Natural killer cell (primary cell): ENCODE measurements at regions not wholly inside any gene's neighbourhood (a gene's known extent, or its start where the extent isn't known, plus 50 kb on each side); places are given as distances from the start of the nearest gene placed in this dataset.

Experiments
- ATAC-seq, 3 donors: fragments of 150-1000 bp in 2 of 3; fragments of 200-7000 bp in 1 of 3; cut with Tn5 transposase; 1 replicate in 1 of 3; 2 replicates in 2 of 3; pipeline ENCODE4 v1.10.0; 2021; ENCODE audit warnings: mild to moderate bottlenecking in 2 of 3, moderate library complexity in 2 of 3
- DNase-seq, 2 donors: peaks; one replicate each; pipeline versions ENCODE4 v3.0.0 to v3.0.0-alpha.2; 2013 to 2021; ENCODE audit warnings: mixed read lengths in 1 of 2
- H3K27ac ChIP-seq: one replicate; pipeline ENCODE4 v1.5.1; 2013; ENCODE audit warnings: mild to moderate bottlenecking, low read length
- H3K27me3 ChIP-seq: one replicate; pipeline ENCODE4 v1.6.1; 2013; ENCODE audit warnings: low read length; ENCODE audit not compliant: control insufficient read depth, insufficient read depth
- H3K36me3 ChIP-seq: one replicate; pipeline ENCODE4 v1.6.1; 2013; ENCODE audit warnings: low read length; ENCODE audit not compliant: control insufficient read depth, insufficient read depth
- H3K4me1 ChIP-seq: one replicate; pipeline ENCODE4 v1.6.1; 2013; ENCODE audit warnings: low read length; ENCODE audit not compliant: control insufficient read depth, insufficient read depth
- H3K4me3 ChIP-seq: one replicate; pipeline ENCODE4 v1.5.1; 2013; ENCODE audit warnings: low read length
- H3K9me3 ChIP-seq: one replicate; pipeline ENCODE4 v1.6.1; 2013; ENCODE audit warnings: low read length; ENCODE audit not compliant: control insufficient read depth, insufficient read depth
- H3K27ac Mint-ChIP-seq, 2 donors: one replicate each; pipeline ENCODE4 v1.8.0; 2022; ENCODE audit warnings: mild to moderate bottlenecking in 2 of 2, mixed read lengths in 2 of 2, moderate library complexity in 1 of 2
- H3K27me3 Mint-ChIP-seq, 2 donors: one replicate each; pipeline ENCODE4 v1.8.0; 2022; ENCODE audit warnings: low read depth in 2 of 2, mixed read lengths in 2 of 2
- H3K36me3 Mint-ChIP-seq: one replicate; pipeline ENCODE4 v1.8.0; 2022; ENCODE audit warnings: mixed read lengths
- H3K4me1 Mint-ChIP-seq, 2 donors: one replicate each; pipeline ENCODE4 v1.8.0; 2022; ENCODE audit warnings: mixed read lengths in 2 of 2
- H3K4me3 Mint-ChIP-seq: one replicate; pipeline ENCODE4 v1.8.0; 2022; ENCODE audit warnings: mild to moderate bottlenecking, moderate library complexity, mixed read lengths
- H3K9me3 Mint-ChIP-seq, 2 donors: one replicate each; pipeline ENCODE4 v1.8.0; 2022; ENCODE audit warnings: mixed read lengths in 2 of 2
- CTCF ChIP-seq: fragments of 200-600 bp; IDR thresholded peaks from one replicate; pipeline ENCODE4 v1.8.0; 2022; ENCODE audit warnings: antibody characterized with exemption
- WGBS: methylation state at CpG from one replicate; pipeline ENCODE4 v1.1.7; 2013; ENCODE audit warnings: missing lambda C conversion rate; ENCODE audit not compliant: insufficient coverage; 5-methylcytosine and 5-hydroxymethylcytosine counted together
- intact Hi-C: fragments of 100-400 bp; cut with micrococcal nuclease; formaldehyde crosslinking; loops from one replicate; pipeline ENCODE4 v1.14.2; 2022

- Mint-ChIP-seq H3K27ac (no peak overlapping the region), H3K36me3 (no peaks in the 10 kb centered on the region), H3K4me3 (no peak overlapping the region), H3K4me1 (no peaks in the 10 kb centered on the region), H3K27me3 (no peaks in the 10 kb centered on the region), H3K9me3 (peaks cover 6 to 11% of the 10 kb centered on the region in 2 donors)
- intact Hi-C loops = no loop called here
- H3K36me3 ChIP-seq = no peaks in the 10 kb centered on the region
- H3K4me3 ChIP-seq = no peak overlapping the region
- 67% methylated on average over 1 of the region's 1 CpG for WGBS
- TF ChIP-seq CTCF = no peak
- no peak for DNase-seq
- no peak overlapping the region for H3K27ac ChIP-seq
- H3K4me1 ChIP-seq = no peaks in the 10 kb centered on the region
- no peaks in the 10 kb centered on the region for H3K27me3 ChIP-seq
- ATAC-seq = no peak
- H3K9me3 ChIP-seq = no peaks in the 10 kb centered on the region
Observed at GRCh38 chrX:23251043-23251442, 83.6 kb upstream of the PTCHD1 start.

DNA sequence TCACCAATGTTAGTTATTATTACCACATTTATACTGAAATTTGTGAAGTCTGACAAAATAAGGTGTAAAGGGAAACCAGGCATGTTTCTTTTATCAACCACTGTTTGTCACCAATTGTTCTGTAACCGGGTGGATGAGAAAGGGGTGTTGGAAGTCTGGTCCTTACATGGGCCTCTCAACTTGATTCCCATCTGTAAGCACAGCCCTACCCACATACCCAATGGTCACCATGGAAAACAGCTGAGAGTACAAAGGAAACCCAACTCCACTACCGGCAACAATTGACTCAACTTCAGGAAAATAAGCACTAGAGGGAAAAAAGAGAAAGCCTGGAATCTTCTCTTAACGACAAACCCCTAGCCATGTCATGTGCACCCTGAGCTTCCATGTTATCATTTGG, 70.8 kb upstream of the PTCHD1 start:
- Histone ChIP-seq H3K4me3 (no peak overlapping the region), H3K4me1 (no peaks in the 10 kb centered on the region), H3K27me3 (no peaks in the 10 kb centered on the region), H3K9me3 (no peaks in the 10 kb centered on the region), H3K27ac (no peak overlapping the region), H3K36me3 (no peaks in the 10 kb centered on the region)
- no peak for TF ChIP-seq CTCF
- intact Hi-C loops = no loop called here
- WGBS = 83% methylated on average over 2 of the region's 3 CpGs
- H3K27me3 Mint-ChIP-seq = no peaks in the 10 kb centered on the region
- no peak overlapping the region for H3K4me3 Mint-ChIP-seq
- peaks cover 0 to 2% of the 10 kb centered on the region in 2 donors for H3K9me3 Mint-ChIP-seq
- ATAC-seq (no peak), DNase-seq (no peak)
- H3K27ac Mint-ChIP-seq = no peak overlapping the region
- no peaks in the 10 kb centered on the region for H3K4me1 Mint-ChIP-seq
- no peaks in the 10 kb centered on the region for H3K36me3 Mint-ChIP-seq

- no peaks in the 10 kb centered on the region for H3K27me3 Mint-ChIP-seq
- H3K9me3 ChIP-seq = no peaks in the 10 kb centered on the region
Observed at GRCh38 chrX:23269923-23270322, 64.7 kb upstream of the PTCHD1 start.

More at GRCh38 chrX:23269923-23270322, 64.7 kb upstream of the PTCHD1 start:
- H3K36me3 ChIP-seq = no peaks in the 10 kb centered on the region
- TF ChIP-seq CTCF = no peak
- ATAC-seq = no peak
- H3K4me1 ChIP-seq = no peaks in the 10 kb centered on the region
- Mint-ChIP-seq H3K9me3 (no peaks in the 10 kb centered on the region), H3K36me3 (no peaks in the 10 kb centered on the region), H3K4me3 (no peak overlapping the region), H3K27ac (no peak overlapping the region), H3K4me1 (no peaks in the 10 kb centered on the region)
- intact Hi-C loops = no loop called here
- H3K27me3 ChIP-seq = no peaks in the 10 kb centered on the region
- no peak for DNase-seq
- H3K27ac ChIP-seq = no peak overlapping the region
- WGBS = 69% methylated on average over 1 of the region's 3 CpGs
- H3K4me3 ChIP-seq = no peak overlapping the region
